ENCODE measurements at regions not wholly inside any gene's neighbourhood (a gene's known extent, or its start where the extent isn't known, plus 50 kb on each side); places are given as distances from the start of the nearest gene placed in this dataset.

DNA sequence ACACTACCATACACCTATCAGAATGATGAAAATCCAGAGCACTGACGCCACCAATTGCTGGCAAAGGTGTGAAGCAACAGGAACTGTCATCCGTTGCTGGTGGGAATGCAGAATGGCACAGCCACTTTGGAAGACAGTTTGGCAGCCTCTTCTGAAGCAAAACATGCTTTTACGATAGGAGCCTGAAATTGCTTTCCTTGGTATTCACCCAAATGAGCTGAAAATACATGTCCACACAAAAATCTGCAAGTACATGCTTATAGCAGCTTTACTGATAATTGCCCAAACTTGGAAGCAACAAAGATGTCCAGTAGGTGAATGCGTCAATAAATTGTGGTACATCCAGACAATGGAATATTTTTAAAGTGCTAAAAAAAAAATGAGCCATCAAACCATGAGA is 322.8 kb upstream of the FAT1 start:
- no peaks in the 10 kb centered on the region for H3K4me1 Mint-ChIP-seq
- no peak overlapping the region for H3K27ac ChIP-seq (ENCODE audit: low read depth in 1 of 2, low read length in 2 of 2)
- H3K4me1 ChIP-seq (ENCODE audit: control insufficient read depth in 1 of 2, insufficient read depth in 2 of 2, low read length in 2 of 2): no peaks in the 10 kb centered on the region
- no peak overlapping the region for H3K4me2 ChIP-seq (replicated peaks; ENCODE audit: extremely low read depth, low read length, poor library complexity, severe bottlenecking)
- no peak overlapping the region for H3K9ac ChIP-seq (ENCODE audit: insufficient read depth, low read length, poor library complexity, severe bottlenecking)
- TF ChIP-seq, protein P1, sequence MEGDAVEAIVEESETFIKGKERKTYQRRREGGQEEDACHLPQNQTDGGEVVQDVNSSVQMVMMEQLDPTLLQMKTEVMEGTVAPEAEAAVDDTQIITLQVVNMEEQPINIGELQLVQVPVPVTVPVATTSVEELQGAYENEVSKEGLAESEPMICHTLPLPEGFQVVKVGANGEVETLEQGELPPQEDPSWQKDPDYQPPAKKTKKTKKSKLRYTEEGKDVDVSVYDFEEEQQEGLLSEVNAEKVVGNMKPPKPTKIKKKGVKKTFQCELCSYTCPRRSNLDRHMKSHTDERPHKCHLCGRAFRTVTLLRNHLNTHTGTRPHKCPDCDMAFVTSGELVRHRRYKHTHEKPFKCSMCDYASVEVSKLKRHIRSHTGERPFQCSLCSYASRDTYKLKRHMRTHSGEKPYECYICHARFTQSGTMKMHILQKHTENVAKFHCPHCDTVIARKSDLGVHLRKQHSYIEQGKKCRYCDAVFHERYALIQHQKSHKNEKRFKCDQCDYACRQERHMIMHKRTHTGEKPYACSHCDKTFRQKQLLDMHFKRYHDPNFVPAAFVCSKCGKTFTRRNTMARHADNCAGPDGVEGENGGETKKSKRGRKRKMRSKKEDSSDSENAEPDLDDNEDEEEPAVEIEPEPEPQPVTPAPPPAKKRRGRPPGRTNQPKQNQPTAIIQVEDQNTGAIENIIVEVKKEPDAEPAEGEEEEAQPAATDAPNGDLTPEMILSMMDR (IDR thresholded peaks at IDR 0.05): no peak
- DNase-seq: no peak
- H3K79me2 ChIP-seq (ENCODE audit: insufficient read depth, low read length): no peaks in the 10 kb centered on the region
- 90% methylated on average over 3 of the region's 4 CpGs for WGBS (ENCODE audit: insufficient coverage)
- H4K20me1 ChIP-seq (ENCODE audit: insufficient read depth, low read length): no peaks in the 10 kb centered on the region
- H3K9me3 ChIP-seq (replicated peaks in 1 of 2; ENCODE audit: control insufficient read depth in 1 of 2, insufficient read depth in 1 of 2, low read length in 2 of 2): peaks cover 6 to 27% of the 10 kb centered on the region in 2 donors
- H3K27me3 Mint-ChIP-seq (ENCODE audit: low read depth in 3 of 3): no peaks in the 10 kb centered on the region
- H3K27ac Mint-ChIP-seq: no peak overlapping the region
- no peak overlapping the region for H3K4me3 Mint-ChIP-seq
- H3K27me3 ChIP-seq (ENCODE audit: control insufficient read depth in 2 of 2, insufficient read depth in 2 of 2, low read length in 2 of 2): no peaks in the 10 kb centered on the region
- no peaks in the 10 kb centered on the region for H3K36me3 Mint-ChIP-seq
- peaks cover 0 to 26% (median 9%) of the 10 kb centered on the region in 7 donors for H3K9me3 Mint-ChIP-seq
- H3K36me3 ChIP-seq (replicated peaks in 1 of 2; ENCODE audit: control insufficient read depth in 1 of 2, insufficient read depth in 2 of 2, low read length in 2 of 2): no peaks in the 10 kb centered on the region
- H2AFZ ChIP-seq (ENCODE audit: insufficient read depth, low read depth, low read length, poor library complexity, severe bottlenecking): no peak overlapping the region
- no peak overlapping the region for H3K4me3 ChIP-seq (replicated peaks in 1 of 3; ENCODE audit: low read depth in 2 of 3, low read length in 3 of 3)
- intact Hi-C loops (cut with micrococcal nuclease): no loop called here

DNA sequence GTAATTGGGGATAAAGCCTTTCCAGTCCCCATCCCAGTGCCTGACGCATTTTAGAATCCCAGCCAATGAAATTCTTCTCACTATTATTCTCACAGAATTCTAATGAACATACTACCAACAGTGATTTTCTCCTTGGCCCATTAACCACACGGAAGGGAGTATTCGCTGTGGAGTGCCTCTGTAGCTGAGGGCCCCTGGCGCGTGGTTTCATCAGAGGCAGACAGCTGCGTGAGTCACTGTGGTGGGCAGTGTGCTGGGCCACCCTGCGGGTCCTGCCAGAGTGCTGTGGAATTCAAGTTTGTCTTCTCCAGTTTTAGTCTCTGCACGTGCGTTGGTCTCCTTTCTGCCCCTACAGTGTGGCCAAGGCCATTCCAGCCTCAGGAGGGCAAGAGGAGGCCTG is 335.4 kb upstream of the FAT1 start:
- Histone ChIP-seq H3K9ac (ENCODE audit: insufficient read depth, low read length, poor library complexity, severe bottlenecking) (no peak overlapping the region), H3K79me2 (ENCODE audit: insufficient read depth, low read length) (no peaks in the 10 kb centered on the region), H3K9me3 (replicated peaks in 1 of 2; ENCODE audit: control insufficient read depth in 1 of 2, insufficient read depth in 1 of 2, low read length in 2 of 2) (peaks cover 7 to 31% of the 10 kb centered on the region in 2 donors), H3K4me3 (replicated peaks in 1 of 3; ENCODE audit: low read depth in 2 of 3, low read length in 3 of 3) (no peak overlapping the region), H3K27me3 (ENCODE audit: control insufficient read depth in 2 of 2, insufficient read depth in 2 of 2, low read length in 2 of 2) (no peaks in the 10 kb centered on the region), H3K4me1 (ENCODE audit: control insufficient read depth in 1 of 2, insufficient read depth in 2 of 2, low read length in 2 of 2) (no peaks in the 10 kb centered on the region), H4K20me1 (ENCODE audit: insufficient read depth, low read length) (no peaks in the 10 kb centered on the region), H2AFZ (ENCODE audit: insufficient read depth, low read depth, low read length, poor library complexity, severe bottlenecking) (no peak overlapping the region), H3K4me2 (replicated peaks; ENCODE audit: extremely low read depth, low read length, poor library complexity, severe bottlenecking) (no peak overlapping the region), H3K36me3 (replicated peaks in 1 of 2; ENCODE audit: control insufficient read depth in 1 of 2, insufficient read depth in 2 of 2, low read length in 2 of 2) (no peaks in the 10 kb centered on the region), H3K27ac (ENCODE audit: low read depth in 1 of 2, low read length in 2 of 2) (no peak overlapping the region)
- no peak for DNase-seq
- 93% methylated on average over 8 of the region's 9 CpGs for WGBS (ENCODE audit: insufficient coverage)
- intact Hi-C loops (cut with micrococcal nuclease): no loop called here
- H3K36me3 Mint-ChIP-seq: no peaks in the 10 kb centered on the region
- H3K27me3 Mint-ChIP-seq (ENCODE audit: low read depth in 3 of 3): no peaks in the 10 kb centered on the region
- no peak overlapping the region for H3K4me3 Mint-ChIP-seq
- TF ChIP-seq, protein P1 (IDR thresholded peaks at IDR 0.05): no peak
- H3K9me3 Mint-ChIP-seq: peaks cover 0 to 26% (median 5%) of the 10 kb centered on the region in 7 donors
- no peak overlapping the region for H3K27ac Mint-ChIP-seq
- H3K4me1 Mint-ChIP-seq: no peaks in the 10 kb centered on the region
